ENCODE measurements at regions not wholly inside any gene's neighbourhood (a gene's known extent, or its start where the extent isn't known, plus 50 kb on each side); places are given as distances from the start of the nearest gene placed in this dataset.
"Not testable (repeated sequence)": the region's sequence is repeated elsewhere in the genome, so short reads cannot be mapped to it uniquely, and the experiment has no call there.

DNA sequence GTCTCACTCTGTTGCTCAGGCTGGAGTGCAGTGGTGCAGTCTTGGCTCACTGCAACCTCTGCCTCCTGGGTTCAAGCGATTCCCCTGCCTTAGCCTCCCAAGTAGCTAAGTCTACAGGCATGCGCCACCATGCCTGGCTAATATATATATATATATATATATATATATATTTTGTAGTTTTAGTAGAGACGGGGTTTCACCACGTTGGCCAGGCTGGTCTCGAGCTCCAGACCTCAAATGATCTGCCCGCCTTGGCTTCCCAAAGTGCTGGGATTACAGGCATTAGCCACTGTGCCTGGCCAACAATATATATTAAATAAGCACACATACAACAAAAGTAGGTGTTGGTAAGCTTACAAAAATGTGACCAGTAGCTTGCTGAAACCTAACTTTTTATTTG lies 1364.3 kb downstream of the CDH12 start:
- H3K36me3 ChIP-seq: peaks cover 29% of the 10 kb centered on the region
- not testable (repeated sequence) for H3K9me3 ChIP-seq; H3K4me1 ChIP-seq; H3K27me3 ChIP-seq; H3K27ac ChIP-seq; DNase-seq (ENCODE audit: low spot score in 2 of 2); H3K4me3 ChIP-seq
- WGBS: 97% methylated on average over 6 of the region's 6 CpGs

- not testable (repeated sequence) for H3K27me3 ChIP-seq, H3K9me3 ChIP-seq, H3K4me1 ChIP-seq, H3K4me3 ChIP-seq, H3K27ac ChIP-seq
- peak in 1 of 2 donors; percentile 86 for DNase-seq (ENCODE audit: low spot score in 2 of 2)
- 98% methylated on average over 3 of the region's 7 CpGs for WGBS
- H3K36me3 ChIP-seq: peaks cover 37% of the 10 kb centered on the region
These were observed 1367.6 kb downstream of the CDH12 start for GRCh38 chr5:21485458-21486000.

DNA sequence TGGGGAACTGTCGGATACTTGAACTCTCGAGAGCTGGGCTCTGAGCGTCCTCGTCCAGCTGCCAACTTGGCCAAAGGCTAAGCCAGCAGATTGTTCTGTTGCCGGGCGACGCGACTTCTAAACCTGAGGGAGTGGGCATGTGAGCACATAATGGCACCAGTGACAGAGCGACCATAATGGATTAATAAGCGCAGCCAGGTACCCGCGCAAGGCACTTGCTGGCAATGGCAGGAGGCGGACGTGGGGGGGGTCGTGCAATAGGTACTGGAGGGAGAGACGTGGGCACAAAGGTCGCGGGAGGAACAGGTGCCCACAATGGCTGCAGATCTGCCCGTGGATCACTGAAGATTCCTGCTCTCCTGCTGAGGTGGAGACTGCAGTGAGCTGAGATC lies 1368.7 kb downstream of the CDH12 start:
- not testable (repeated sequence) for H3K4me3 ChIP-seq, H3K4me1 ChIP-seq, H3K9me3 ChIP-seq, H3K27ac ChIP-seq, H3K27me3 ChIP-seq
- peak in 1 of 2 donors; percentile 89 for DNase-seq (ENCODE audit: low spot score in 2 of 2)
- WGBS: 98% methylated on average over 11 of the region's 19 CpGs
- peaks cover 41% of the 10 kb centered on the region for H3K36me3 ChIP-seq

GRCh38 chr5:21483790-21484497 lies 1369.2 kb downstream of the CDH12 start:
- 98% methylated on average over 15 of the region's 19 CpGs for WGBS
- DNase-seq (ENCODE audit: low spot score in 2 of 2): peak in 1 of 2 donors; percentile 84
- H3K4me3 ChIP-seq, H3K27me3 ChIP-seq, H3K27ac ChIP-seq, H3K9me3 ChIP-seq, H3K4me1 ChIP-seq: not testable (repeated sequence)
- H3K36me3 ChIP-seq: peaks cover 45% of the 10 kb centered on the region

- H3K27ac ChIP-seq, H3K27me3 ChIP-seq, H3K9me3 ChIP-seq, H3K4me3 ChIP-seq, H3K4me1 ChIP-seq: not testable (repeated sequence)
- DNase-seq (ENCODE audit: low spot score in 2 of 2): peak in 1 of 2 donors; percentile 90
- peaks cover 50% of the 10 kb centered on the region for H3K36me3 ChIP-seq
- WGBS: 98% methylated on average over 12 of the region's 22 CpGs
These were observed 1370.0 kb downstream of the CDH12 start for GRCh38 chr5:21482983-21483650.

GRCh38 chr5:21482522-21482921 lies 1370.6 kb downstream of the CDH12 start:
- H3K4me3 ChIP-seq, H3K27me3 ChIP-seq, H3K9me3 ChIP-seq, H3K27ac ChIP-seq, H3K4me1 ChIP-seq: not testable (repeated sequence)
- peaks cover 50% of the 10 kb centered on the region for H3K36me3 ChIP-seq
- WGBS: 87% methylated on average over 13 of the region's 13 CpGs
- DNase-seq (ENCODE audit: low spot score in 2 of 2): peak in 1 of 2 donors; percentile 89

GRCh38 chr5:21481320-21482270 lies 1371.5 kb downstream of the CDH12 start:
- peak in 1 of 2 donors; percentile 91 for DNase-seq (ENCODE audit: low spot score in 2 of 2)
- 89% methylated on average over 24 of the region's 24 CpGs for WGBS

GRCh38 chr5:21480054-21480453 lies 1373.1 kb downstream of the CDH12 start:
- not testable (repeated sequence) for H3K9me3 ChIP-seq; H3K4me1 ChIP-seq; H3K4me3 ChIP-seq; H3K27ac ChIP-seq; H3K27me3 ChIP-seq; DNase-seq (ENCODE audit: low spot score in 2 of 2)
- WGBS: 89% methylated on average over 4 of the region's 4 CpGs
- H3K36me3 ChIP-seq: peaks cover 42% of the 10 kb centered on the region

More at GRCh38 chr5:21481320-21482270, 1371.5 kb downstream of the CDH12 start:
- H3K27ac ChIP-seq, H3K4me1 ChIP-seq, H3K9me3 ChIP-seq, H3K4me3 ChIP-seq, H3K27me3 ChIP-seq: not testable (repeated sequence)
- peaks cover 46% of the 10 kb centered on the region for H3K36me3 ChIP-seq

DNA sequence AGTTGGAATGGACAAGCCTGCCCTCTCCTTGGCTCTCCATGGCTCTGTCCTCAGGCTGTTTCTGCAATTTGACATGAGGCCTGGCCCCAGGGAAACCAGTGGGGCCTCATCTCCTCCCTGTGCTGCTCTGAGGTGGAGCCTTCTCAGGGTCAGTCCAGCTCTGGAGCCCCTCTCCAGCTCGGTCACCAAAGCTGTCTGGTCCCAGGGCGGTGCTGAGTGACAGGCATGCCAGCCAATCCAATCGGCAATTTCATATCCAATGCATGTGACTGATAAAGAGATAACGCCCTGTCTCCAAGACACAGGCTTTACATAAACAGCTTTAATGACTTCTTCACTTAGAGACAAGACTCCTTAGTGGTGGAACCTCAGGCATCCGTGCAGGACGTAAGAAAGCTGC lies 1379.2 kb downstream of the CDH12 start:
- H3K27ac ChIP-seq; H3K27me3 ChIP-seq; DNase-seq (ENCODE audit: low spot score in 2 of 2); H3K4me1 ChIP-seq; H3K9me3 ChIP-seq; H3K4me3 ChIP-seq: not testable (repeated sequence)
- peaks cover 18% of the 10 kb centered on the region for H3K36me3 ChIP-seq
- 80% methylated on average over 5 of the region's 6 CpGs for WGBS

- DNase-seq (ENCODE audit: low spot score in 2 of 2); H3K4me3 ChIP-seq; H3K4me1 ChIP-seq; H3K27ac ChIP-seq; H3K27me3 ChIP-seq; H3K9me3 ChIP-seq: not testable (repeated sequence)
- 94% methylated on average over 13 of the region's 13 CpGs for WGBS
- peaks cover 14% of the 10 kb centered on the region for H3K36me3 ChIP-seq
These were observed 1379.7 kb downstream of the CDH12 start for GRCh38 chr5:21473436-21473835.

- WGBS: 100% methylated on average over 2 of the region's 3 CpGs
- not testable (repeated sequence) for H3K4me1 ChIP-seq
These were observed 1381.5 kb downstream of the CDH12 start for GRCh38 chr5:21471691-21472090.

GRCh38 chr5:21469523-21470101 lies 1383.5 kb downstream of the CDH12 start:
- not testable (repeated sequence) for H3K27ac ChIP-seq; H3K9me3 ChIP-seq; H3K4me3 ChIP-seq; DNase-seq (ENCODE audit: low spot score in 2 of 2); H3K4me1 ChIP-seq; H3K27me3 ChIP-seq
- H3K36me3 ChIP-seq: peaks cover 14% of the 10 kb centered on the region
- WGBS: 92% methylated on average over 6 of the region's 6 CpGs

More at GRCh38 chr5:21471691-21472090, 1381.5 kb downstream of the CDH12 start:
- not testable (repeated sequence) for H3K9me3 ChIP-seq; H3K27ac ChIP-seq; DNase-seq (ENCODE audit: low spot score in 2 of 2); H3K4me3 ChIP-seq; H3K27me3 ChIP-seq
- peaks cover 14% of the 10 kb centered on the region for H3K36me3 ChIP-seq

DNA sequence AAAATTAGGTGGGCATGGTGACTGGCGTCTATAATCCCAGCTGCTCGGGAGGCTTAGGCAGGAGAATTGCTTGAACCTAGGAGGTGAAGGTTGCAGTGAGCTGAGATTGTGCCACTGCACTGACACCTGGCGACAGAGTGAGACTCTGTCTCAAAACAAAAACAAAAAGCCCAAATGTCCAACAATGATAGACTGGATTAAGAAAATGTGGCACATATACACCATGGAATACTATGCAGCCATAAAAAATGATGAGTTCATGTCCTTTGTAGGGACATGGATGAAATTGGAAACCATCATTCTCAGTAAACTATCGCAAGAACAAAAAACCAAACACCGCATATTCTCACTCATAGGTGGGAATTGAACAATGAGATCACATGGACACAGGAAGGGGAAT lies 1385.6 kb downstream of the CDH12 start:
- WGBS: 100% methylated on average over 4 of the region's 5 CpGs
- H3K36me3 ChIP-seq: peaks cover 17% of the 10 kb centered on the region
- not testable (repeated sequence) for H3K4me3 ChIP-seq; DNase-seq (ENCODE audit: low spot score in 2 of 2); H3K4me1 ChIP-seq; H3K9me3 ChIP-seq; H3K27me3 ChIP-seq; H3K27ac ChIP-seq

Data from suprapubic skin (tissue), 4 donors.